8988T (cell line): ENCODE measurements at regions not wholly inside any gene's neighbourhood (a gene's known extent, or its start where the extent isn't known, plus 50 kb on each side); places are given as distances from the start of the nearest gene placed in this dataset.
"Not testable (repeated sequence)": the region's sequence is repeated elsewhere in the genome, so short reads cannot be mapped to it uniquely, and the experiment has no call there.

ENCODE experiments used
- DNase-seq: peaks from one replicate; pipeline ENCODE4 v3.0.0; 2011

DNA sequence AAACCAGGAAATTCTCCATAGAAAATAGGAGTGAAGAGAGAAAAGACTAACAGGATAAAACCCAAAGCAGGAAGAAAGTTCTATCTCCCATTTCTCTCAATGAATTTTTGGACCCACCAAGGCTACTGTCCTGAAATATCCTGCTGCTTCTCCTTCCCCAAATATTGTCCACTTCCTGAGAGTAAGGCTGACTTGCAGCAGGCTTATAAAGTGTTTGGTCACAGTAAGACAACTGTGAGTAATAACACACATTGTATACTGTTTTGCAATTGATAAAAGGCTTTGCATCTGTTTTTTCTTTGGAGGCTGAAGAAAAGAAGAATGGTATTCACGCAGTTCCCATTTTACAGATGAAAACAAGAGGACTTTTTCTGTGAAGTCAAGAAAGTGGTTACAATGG is 52.8 kb downstream of the FOXD4L6 start:
- DNase-seq, result not testable (repeated sequence)

GRCh38 chr9:41074356-41074942 is 54.0 kb downstream of the FOXD4L6 start:
- not testable (repeated sequence) for DNase-seq

DNA sequence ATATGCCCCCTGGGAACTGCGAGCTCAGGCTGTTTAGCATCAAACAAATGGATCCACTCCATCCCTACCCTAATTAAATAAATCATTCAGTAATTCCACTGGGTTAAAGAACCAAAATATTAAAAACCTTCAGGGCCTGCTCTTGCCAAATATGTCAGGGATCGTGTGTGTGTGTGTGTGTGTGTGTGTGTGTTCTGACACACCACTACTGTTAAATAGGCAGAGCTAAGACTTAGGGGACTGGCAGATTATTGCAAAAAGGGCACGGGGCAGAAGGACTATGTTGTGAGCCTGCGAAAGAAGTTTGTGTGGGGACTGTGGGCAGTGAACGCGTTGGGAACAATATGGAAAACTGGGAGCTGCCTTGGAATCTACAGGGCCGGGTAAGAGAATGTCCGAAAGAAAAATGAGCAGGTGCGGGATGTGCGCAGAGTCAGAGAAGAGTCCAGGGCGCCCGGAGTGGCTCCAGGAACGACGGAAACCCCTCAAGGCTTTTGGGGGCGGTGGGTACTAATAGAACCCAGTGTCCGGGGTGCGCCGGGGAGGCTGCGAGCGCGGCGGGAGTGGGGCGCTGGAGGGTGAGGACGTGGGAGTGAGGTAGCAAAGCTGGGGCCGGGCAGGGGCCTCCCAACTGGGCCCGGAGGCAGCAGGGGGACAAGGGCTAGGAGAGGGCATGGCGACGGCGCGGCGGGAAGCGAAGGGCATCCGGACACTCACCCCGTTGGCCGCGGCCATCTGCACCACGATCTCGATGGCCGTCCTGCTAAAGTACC is 54.8 kb downstream of the FOXD4L6 start:
- not testable (repeated sequence) for DNase-seq

DNA sequence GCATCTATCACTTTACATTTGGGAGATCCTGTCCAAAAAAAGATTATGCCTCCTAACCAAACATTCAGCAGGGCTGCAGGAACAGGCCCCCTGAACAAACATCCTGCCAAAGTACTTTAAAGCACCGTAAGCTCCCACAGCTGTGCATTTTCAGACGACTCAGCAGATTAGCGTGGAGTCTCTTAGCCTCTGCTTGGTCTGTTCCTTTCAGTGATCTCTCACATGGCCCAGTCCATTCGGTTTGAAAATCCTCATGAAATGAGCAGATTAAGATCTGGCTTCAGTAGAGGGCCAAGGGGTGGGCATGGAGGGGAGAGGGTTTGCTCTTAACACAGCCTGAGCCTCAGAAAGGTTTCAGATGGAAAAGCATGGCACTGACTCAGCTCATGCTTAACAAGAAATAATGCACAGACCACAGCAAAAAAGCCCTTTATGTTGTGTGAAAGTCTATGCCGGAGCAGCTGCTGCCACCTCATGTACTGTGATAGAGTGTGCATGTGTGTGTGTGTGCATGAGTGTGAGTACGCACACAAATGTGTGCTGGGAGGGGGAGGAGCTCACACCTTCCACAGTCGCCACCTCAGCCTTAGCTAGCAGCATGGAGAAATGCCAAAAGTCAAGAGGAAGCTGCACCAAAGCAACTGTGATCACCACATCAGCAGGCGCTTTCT is 64.2 kb downstream of the FOXD4L6 start:
- not testable (repeated sequence) for DNase-seq

DNA sequence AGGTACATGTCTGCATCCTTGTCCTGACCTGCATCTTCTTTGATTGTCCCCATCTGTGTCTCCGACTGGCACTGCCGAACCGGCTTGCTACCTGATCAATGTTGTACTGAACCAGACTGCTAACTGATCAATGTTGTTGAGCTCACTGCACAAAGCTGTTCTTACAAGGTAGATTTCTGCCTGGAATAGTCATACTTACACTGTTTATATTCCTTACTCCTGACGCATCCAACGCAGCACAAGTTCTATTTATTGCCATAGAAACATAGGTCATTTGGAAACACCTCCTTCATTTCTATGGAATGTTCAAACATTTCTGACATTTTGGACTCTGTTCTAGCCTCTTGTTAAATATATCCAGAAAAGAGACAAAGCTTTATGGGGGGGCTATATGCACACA is 65.2 kb downstream of the FOXD4L6 start:
- not testable (repeated sequence) for DNase-seq

- DNase-seq, result not testable (repeated sequence)
Observed at GRCh38 chr9:41059603-41060002, 68.9 kb downstream of the FOXD4L6 start.

- DNase-seq, result not testable (repeated sequence)
Observed at GRCh38 chr9:41053666-41054363, 74.7 kb downstream of the FOXD4L6 start.

- DNase-seq, result not testable (repeated sequence)
Observed at GRCh38 chr9:41048672-41049071, 79.8 kb downstream of the FOXD4L6 start.

- DNase-seq, result not testable (repeated sequence)
Observed at GRCh38 chr9:41047792-41048191, 80.7 kb downstream of the FOXD4L6 start.

DNA sequence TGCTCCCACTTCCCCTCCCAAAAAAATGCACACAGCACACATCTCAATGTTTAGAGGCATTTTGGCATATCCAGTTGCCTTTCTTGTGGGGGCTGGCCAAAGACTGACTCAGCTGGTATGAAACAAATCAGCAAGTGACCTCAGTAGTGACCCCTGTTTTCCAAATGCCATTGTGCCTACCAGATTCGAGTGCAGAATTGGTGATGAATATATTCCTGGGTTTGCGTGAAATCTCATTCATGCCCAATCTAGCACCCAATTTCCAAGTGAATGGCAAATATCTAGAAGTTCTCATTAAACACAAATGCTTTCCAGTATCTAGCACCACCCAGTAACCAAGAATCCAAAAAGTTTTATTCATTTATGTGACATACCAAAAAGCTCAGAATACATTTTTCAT is 83.6 kb downstream of the FOXD4L6 start:
- not testable (repeated sequence) for DNase-seq

- not testable (repeated sequence) for DNase-seq
Observed at GRCh38 chr9:41043433-41043832, 85.0 kb downstream of the FOXD4L6 start.

- DNase-seq, result not testable (repeated sequence)
Observed at GRCh38 chr9:41042111-41042510, 86.4 kb downstream of the FOXD4L6 start.

- DNase-seq, result not testable (repeated sequence)
Observed at GRCh38 chr9:41040705-41041342, 87.7 kb downstream of the FOXD4L6 start.

GRCh38 chr9:41035276-41035675 is 93.2 kb downstream of the FOXD4L6 start:
- DNase-seq, result not testable (repeated sequence)

GRCh38 chr9:41034699-41035197 is 93.7 kb downstream of the FOXD4L6 start:
- DNase-seq, result not testable (repeated sequence)

DNA sequence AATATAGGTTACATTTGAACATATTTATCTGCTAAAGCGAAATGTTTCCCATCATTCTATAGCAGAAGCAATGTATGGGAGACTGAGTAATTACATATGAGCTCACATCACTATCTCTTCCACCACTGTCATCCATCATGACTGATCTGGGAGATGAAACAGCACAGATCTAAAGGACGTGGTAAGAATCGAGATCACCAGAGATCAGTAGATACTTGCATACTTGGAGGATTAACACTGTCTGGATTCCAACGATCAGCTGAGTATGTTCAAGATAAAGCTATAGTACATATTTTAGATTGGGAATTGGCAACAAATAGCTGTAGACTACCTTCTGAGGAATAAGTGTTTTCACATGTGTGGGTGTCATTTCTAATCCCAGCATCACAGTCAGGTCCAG is 94.6 kb downstream of the FOXD4L6 start:
- DNase-seq, result not testable (repeated sequence)

- DNase-seq, result not testable (repeated sequence)
Observed at GRCh38 chr9:41033360-41033759, 95.1 kb downstream of the FOXD4L6 start.

DNA sequence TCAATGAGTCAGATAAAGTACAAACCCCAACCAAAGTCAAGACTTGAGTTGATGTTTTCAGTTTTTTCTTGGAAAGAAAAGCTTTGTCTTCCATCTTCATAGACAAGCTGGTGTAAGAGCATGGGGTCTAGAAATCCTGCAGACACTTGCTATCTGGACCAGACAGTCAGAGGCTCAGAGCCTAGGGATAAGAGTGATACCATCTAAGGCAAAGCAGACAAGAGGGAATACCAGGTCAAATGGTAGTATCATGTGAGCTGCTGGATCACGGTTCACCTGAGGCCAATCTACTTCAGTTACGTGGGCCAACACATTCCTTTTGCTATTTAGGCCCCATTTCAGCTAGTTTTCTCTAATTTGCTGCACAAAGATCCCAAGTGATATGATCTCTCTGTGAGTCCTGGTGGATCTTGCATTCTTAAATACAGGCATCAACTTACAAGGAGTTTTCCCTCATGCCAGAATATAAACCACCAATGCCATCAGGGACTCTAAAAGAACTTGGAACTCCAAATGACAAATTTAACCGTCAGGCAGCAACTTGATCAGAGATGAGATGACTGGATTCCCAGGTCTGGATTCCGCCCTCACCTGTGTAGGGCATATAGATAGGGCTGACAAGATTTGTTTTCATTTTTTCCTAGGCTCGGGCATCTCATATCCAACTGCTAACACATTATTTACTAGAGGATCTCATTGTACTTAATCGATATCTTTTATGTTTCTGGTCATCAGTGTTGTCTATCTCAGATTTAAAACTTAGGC is 101.4 kb downstream of the FOXD4L6 start:
- DNase-seq, result not testable (repeated sequence)

- not testable (repeated sequence) for DNase-seq
Observed at GRCh38 chr9:41022365-41022764, 106.1 kb downstream of the FOXD4L6 start.

- not testable (repeated sequence) for DNase-seq
Observed at GRCh38 chr9:41019858-41020562, 108.5 kb downstream of the FOXD4L6 start.

- not testable (repeated sequence) for DNase-seq
Observed at GRCh38 chr9:41018948-41019347, 109.5 kb downstream of the FOXD4L6 start.
